ENCODE measurements at regions not wholly inside any gene's neighbourhood (a gene's known extent, or its start where the extent isn't known, plus 50 kb on each side); places are given as distances from the start of the nearest gene placed in this dataset.

DNA sequence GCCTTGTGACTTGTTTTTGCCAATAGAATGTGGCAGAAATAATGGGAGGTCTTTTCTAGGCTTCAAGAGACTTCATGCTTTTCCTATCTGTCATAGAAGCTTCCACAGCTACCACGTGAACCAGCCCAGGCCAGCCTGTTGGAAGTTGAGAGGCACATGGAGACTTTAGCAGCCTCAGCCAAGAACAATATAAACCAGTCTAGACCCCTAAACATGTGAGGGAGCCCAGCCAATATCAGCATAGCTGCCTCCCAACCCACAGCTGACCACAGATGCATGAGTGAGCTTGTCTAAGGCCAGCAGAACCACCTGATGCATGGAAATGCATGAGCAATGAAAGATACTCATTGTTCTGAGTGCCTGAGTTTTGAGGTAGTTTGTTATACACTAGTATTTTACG is 540.7 kb upstream of the BTBD3 start:
- TF ChIP-seq, protein P1, sequence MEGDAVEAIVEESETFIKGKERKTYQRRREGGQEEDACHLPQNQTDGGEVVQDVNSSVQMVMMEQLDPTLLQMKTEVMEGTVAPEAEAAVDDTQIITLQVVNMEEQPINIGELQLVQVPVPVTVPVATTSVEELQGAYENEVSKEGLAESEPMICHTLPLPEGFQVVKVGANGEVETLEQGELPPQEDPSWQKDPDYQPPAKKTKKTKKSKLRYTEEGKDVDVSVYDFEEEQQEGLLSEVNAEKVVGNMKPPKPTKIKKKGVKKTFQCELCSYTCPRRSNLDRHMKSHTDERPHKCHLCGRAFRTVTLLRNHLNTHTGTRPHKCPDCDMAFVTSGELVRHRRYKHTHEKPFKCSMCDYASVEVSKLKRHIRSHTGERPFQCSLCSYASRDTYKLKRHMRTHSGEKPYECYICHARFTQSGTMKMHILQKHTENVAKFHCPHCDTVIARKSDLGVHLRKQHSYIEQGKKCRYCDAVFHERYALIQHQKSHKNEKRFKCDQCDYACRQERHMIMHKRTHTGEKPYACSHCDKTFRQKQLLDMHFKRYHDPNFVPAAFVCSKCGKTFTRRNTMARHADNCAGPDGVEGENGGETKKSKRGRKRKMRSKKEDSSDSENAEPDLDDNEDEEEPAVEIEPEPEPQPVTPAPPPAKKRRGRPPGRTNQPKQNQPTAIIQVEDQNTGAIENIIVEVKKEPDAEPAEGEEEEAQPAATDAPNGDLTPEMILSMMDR (IDR thresholded peaks at IDR 0.05; ENCODE audit: low read length) = no peak
- TF ChIP-seq EZH2phosphoT487 (IDR thresholded peaks at IDR 0.05; ENCODE audit: low read length) (no peak), EZH2 (optimal IDR thresholded peaks at IDR 0.05; ENCODE audit: low read depth, low read length) (no peak)
